GM19467 (cell line): ENCODE measurements at regions not wholly inside any gene's neighbourhood (a gene's known extent, or its start where the extent isn't known, plus 50 kb on each side); places are given as distances from the start of the nearest gene placed in this dataset.
"Not testable (repeated sequence)": the region's sequence is repeated elsewhere in the genome, so short reads cannot be mapped to it uniquely, and the experiment has no call there.

Source experiments
- ATAC-seq: cut with Tn5 transposase; IDR thresholded peaks from one replicate; pipeline ENCODE4 v1.9.1; 2021; ENCODE audit warnings: mild to moderate bottlenecking, moderate library complexity; ENCODE audit not compliant: unreplicated experiment

DNA sequence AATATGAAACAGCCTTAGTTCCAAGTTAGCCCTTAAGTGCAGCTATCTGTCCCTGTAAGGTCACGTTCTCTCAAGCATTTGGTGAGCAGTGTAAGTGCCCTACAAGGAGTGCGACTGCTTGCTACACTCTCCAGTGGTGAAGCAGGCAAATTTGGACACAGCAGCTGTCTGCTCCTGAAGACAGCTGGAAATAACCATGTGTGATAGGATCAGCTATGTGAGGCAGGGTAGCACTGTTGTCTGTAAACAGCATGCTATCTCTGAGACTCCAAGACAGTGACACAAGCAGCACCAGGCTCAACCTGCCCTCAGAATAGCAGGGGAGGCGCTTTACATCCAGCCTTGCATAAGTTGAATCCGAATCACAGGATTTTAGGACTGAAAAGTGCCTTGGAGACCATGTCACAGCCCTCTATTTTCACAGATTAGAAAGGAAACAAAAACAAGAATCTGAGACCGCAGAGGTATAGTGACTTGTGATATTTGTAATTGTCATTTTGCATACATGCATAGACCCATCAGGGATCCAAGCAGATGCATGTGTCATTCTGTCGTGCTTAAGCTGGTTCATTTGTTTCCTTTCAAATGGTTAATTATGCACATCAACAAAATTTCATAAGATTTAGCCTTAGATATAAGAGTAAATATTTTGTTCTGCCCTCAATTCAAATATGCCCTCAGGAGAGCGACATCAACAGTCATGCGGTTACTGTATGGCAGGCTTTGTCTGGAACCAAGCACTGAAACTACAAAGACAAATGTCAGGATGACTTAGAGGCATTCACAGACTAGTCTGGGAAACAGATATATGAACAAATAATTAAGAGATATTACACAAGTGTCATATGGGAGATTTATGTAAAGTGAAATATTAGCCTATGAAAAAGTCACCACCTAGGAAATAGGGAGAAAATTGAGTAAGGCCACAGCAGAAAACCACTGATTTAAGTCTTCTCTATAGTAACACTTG lies 134.9 kb upstream of the NRIP1 start:
- ATAC-seq: no peak

DNA sequence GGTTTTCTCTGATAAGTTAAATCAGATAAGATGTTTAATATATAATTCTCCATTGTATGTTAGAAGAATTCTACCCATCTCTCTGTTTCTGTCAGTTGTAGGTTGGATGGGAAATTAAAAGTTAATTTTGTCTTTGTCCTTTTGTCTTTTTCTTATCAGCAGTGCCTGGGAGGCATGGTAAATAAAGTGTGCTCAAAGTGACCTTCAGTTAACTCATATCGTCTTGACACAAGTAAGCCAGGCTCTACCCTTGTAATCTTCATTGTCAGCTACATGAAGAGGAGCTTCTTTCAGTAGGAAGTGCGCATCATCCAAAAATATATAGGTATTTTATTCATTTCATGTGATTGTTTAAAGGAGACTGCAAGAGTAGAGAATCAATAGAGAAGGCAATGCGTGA lies 138.9 kb upstream of the NRIP1 start:
- ATAC-seq: no peak

DNA sequence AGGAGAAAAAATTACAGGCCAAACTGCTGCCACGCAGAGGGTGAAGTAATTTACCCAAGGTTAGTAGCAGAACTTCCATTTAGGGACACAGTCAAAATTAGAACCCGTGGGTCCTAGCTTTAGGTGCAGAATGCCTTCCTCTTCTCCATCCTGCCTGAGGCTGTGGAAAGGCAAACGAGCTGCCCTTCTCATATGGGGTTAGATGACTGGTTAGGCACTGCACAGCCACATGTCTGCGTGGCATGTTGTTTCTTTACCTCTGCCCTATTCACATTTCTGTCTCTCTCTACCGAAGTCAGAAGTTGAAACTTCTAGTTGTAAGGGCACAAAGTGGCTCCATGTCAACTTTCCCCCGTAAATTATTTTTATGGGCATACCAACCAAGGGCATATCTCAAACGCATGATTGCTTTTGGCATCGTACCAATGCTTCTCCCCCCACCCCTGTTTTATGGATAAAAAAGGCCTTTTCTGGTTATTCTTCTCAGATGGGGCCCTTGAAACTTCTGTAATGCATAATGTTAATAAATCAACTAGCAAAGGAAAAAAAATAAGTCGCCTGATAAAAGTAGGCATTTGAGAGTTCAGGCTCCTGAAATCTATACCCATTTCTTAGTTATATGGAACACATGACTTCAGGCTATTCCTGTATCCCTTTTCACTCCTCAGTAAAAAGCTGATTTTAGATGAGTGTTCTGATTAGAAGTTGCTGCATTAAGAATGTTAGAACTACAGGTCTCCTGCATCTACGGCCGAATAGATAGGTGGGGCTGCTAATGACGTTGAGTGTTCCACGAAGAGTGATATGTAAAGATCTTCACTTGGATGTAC lies 139.6 kb upstream of the NRIP1 start:
- ATAC-seq: no peak

DNA sequence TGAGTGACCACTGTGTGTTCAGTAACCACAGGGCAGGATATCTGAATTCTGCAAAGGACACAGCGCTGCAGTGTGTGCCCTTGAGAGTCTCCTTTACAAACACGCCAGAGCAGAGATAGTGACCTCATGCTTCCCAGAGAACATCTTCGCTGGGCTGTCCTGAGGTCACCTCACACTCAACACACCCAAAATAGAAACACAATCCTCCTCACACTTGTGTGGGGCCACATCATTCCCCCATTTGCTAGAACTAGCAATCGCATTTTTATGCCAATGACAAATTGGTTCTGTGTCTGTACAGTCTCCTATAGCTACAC lies 140.1 kb upstream of the NRIP1 start:
- ATAC-seq: no peak

DNA sequence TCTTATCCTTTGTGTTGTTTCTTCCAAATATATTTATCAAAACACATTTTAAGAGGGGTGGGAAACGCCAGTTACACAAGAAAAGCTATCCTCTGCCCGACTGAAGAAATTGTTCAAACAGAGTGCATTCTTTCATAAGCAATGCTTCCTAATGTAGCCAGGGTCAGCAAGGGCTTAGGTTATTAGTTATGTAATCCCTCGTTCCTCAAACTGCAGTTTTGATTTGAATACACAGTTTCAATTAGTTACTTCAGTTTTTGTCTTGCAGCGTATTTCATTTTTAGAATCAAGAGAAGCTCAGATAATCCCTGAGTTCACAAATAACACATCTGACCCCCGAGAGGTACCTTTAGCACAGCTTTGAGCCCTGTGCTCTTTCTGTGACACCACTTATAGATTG lies 141.7 kb upstream of the NRIP1 start:
- no peak for ATAC-seq

DNA sequence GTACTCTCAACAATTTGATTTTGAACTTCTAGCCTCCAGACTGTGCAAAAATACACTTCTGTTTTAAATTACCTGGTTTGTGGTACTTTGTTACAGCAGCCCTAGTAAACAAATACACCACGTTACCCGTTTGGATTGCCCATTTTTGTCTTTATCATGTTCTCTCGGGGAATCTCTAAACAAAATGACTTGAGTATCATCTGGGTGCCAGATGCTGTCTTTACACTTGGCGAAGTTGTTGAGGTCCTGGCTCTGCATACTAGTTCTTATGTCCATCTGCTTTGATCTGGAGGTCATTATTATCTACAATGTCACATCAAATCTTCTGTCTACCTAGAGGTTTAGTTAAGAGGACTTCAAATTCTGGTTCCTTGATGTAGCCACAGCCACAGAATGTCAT lies 142.4 kb upstream of the NRIP1 start:
- ATAC-seq: no peak

DNA sequence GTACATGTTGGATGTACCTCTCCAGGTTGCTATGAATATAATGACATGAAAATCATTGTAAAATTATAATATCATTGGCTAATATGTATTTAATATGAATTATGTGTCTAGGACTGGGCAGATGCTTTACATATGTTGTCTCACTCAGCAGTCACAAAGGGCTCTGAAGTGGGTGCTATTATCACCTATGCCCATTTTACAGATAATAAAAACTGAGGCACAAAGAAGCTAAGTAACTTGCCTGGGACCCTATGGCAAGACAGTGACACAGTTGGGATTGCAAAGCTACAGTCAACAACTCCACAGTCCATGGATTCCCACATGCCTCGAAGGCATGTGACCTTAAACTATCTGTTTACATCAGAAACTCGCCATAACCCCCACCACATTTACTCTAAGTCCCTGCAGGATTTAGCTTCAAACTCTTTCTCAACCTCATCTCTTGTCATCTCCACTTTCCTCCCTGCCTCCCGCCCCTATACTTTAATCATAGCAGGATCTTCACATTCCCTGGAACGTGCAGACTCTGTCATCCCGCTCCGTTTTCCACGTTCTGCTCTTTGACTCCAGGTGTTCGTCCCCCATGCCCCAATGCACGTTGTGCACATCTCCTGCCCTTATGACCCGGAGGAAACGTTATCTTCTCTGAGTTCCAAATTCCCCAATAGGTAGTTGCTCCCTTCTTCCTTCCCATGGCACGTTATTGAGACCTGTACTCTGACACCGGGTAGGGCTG lies 143.0 kb upstream of the NRIP1 start:
- no peak for ATAC-seq

DNA sequence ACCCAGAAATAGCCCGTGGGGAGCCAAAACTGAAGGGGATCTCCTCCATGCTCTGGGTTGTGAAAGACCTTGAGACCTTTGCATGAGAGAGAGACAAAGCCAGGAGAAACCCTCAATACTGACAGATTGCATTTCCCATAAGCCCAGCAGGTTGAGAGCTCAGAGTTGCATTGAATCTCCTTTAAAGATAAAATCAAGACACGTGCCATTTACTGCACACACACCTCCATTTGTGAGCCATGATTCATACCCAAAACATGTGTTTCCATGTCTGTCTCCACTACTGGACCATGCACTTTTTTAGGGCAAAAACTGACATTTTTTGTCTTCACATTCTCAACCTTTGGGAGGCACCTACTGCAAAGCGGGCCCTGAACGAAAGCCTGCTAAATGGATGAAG lies 144.0 kb upstream of the NRIP1 start:
- no peak for ATAC-seq

DNA sequence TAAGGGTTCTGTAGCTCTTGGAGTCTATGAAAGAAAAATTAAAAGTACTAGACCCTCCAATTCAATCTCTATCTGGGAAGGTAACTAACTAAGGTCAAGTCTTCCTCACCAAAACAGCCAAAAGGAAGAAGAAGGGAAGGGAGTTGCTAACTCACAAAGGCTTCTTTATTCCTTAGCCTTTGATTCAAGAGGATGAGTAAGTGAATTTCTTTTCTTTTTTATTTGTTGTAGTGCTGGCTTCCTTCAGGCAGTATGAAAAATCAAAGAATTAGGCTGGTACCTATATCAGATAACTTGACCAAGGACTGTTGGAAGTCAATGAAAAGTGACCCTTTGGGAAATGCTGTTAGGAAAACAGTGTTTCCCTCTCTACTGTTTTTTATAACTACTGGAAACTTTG lies 144.4 kb upstream of the NRIP1 start:
- no peak for ATAC-seq

DNA sequence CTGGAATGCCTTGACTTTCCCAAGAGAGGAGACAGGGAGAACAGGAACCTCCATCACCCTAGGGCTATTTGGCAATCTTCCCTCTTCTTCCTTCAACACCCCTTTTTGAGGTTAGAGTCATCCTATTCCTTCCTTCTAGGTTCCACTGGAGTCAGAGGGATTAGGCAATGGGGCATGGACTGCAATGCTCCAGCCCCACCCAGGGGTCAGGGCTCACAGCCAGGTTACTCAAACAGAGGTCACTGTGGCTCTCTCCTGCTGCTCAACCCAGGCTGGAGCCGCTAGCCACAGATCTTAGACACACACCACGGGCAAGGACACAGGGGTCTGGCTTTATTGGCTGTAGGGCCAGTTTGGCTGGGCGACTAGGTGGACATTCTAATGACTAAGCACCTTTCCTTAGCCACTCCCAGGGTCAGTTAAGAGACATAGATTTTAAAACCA lies 145.5 kb upstream of the NRIP1 start:
- ATAC-seq: no peak

DNA sequence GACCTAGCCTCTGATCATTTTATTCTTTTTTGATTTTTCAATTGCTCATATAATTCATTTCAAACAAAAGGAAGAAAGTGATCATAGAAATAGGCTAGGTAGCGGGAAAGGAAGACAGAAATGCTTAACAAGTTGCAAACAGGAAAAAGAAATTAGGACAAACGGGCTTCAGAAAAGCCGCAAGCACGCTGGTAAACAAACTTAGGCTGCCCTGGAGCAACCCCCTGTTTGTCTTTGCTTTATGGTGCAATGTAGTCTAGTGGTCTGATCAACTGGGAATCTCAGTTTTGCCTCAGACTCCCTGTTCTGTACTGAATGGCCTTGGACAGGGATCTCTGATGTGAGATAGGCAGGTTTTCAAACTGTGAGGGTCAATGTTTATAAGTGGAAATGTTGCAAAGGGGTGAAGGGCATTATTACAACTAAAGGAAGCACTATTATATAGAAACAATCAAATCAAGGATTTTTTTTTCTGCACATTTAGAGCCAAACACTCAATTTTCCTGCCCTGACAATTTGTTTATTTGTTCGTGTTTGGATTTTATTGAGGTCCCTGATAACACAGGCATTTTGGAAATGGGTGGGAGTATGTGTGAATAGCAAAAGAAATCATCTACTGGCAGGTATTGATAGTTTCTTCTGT lies 146.8 kb upstream of the NRIP1 start:
- no peak for ATAC-seq

DNA sequence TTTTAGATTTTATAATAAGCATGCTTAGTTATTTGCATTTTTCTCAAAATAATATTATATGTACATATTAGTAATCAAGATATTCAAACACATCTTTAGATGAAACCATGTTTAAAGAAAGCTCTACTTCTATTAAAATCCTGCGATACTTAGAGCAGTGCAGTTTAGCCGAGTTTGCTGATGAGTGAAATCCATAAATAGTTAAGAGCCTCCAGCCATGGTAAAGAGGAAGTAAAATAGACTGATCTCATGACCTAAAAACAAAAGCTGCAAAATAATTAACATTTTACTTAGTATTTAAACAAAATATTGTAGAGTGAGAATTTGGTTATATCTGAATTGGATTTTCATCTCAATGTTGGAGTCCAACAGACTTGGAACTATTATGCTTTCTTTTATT lies 147.4 kb upstream of the NRIP1 start:
- no peak for ATAC-seq

DNA sequence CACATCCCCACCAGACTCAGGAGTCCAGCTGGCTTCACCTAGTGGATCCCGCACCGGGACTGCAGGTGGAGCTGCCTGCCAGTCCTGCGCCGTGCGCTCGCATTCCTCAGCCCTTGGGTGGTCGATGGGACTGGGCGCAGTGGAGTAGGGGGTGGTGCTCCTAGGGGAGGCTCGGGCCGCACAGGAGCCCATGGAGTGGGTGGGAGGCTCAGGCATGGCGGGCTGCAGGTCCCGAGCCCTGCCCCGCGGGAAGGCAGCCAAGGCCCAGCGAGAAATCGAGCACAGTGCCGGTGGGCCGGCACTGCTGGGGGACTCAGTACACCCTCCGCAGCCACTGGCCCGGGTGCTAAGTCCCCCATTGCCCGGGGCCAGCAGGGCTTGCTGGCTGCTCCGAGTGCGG lies 153.7 kb upstream of the NRIP1 start:
- not testable (repeated sequence) for ATAC-seq

DNA sequence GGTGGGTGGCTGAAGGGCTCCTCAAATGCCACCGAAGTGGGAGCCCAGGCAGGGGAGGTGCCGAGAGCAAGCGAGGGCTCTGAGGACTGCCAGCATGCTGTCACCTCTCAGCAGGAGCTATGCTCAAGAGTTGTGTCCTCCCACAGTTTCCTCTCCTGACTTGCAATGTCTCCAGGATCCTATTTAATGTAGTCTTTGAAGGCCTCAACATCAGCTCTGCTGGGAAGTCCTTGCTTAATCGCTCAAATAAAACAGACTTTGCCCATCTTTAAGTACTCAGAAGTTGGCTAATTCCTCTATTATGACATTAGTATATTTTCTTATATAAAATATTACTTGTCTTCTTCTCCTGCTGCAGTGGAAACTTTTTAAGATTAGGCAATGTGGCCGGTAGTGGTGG lies 154.2 kb upstream of the NRIP1 start:
- no peak for ATAC-seq

DNA sequence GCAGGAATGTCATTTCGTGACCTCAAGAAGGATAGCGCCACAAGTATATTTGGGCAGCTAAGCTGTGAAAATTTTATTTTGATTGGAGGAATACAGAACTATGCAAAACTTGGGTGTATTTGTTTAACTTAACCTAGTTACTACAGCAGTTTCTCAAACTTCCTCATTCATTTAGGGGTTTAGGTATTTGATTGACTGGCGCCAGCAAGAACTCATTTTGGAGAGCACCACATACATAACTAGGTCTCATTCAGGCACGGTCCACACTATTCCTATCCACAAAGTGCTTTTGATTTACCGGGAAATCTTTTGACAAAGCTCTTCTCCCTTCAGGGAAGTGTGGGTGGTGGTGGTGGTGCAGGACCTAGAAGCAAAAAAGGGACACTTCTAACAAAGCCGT lies 155.1 kb upstream of the NRIP1 start:
- no peak for ATAC-seq

DNA sequence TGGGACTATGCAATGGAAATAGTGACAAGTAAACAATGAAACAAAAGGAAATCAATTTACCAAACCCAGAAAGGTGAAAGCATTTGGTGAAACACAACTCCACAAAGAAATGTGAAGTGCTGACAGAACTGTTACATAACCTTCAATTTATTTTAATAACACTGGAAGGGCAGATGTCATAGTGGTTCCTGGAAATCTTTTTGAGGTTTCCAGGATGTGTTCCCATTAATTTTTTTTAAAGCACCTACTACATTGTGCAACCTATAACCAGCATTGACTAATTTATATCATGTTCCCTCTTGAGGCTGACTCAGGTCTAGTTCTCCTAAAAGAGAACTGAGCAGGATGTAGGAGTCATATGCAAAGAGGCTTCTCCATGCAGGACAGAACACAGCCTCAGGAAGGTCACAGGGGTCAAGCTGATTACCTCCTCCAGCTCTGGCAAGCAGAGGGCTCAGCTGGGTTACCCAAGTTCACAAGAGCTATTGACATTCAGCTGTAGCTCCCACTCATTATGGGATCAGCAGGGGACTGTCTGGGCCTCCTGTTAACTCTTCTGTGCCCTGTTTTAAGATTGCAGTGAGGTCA lies 157.1 kb upstream of the NRIP1 start:
- no peak for ATAC-seq

DNA sequence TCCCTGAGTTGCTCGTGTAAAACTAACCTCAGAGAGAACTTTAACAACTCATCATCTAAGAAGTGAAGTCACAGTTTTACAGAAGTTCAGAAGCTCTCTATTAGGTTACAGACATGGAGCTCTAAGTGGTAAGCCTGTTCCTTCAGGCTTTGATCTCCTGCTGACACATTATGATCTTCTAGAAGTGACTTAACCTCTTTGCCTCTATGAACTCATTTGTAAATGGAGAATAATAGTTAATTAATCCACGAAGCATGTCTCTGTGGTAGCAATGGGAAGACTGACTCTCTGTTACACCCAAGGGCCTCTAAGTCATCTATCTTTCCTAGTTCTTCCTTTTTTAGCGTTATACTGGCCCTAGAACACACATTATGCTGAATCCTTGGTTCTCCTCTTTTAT lies 157.9 kb upstream of the NRIP1 start:
- ATAC-seq: no peak

DNA sequence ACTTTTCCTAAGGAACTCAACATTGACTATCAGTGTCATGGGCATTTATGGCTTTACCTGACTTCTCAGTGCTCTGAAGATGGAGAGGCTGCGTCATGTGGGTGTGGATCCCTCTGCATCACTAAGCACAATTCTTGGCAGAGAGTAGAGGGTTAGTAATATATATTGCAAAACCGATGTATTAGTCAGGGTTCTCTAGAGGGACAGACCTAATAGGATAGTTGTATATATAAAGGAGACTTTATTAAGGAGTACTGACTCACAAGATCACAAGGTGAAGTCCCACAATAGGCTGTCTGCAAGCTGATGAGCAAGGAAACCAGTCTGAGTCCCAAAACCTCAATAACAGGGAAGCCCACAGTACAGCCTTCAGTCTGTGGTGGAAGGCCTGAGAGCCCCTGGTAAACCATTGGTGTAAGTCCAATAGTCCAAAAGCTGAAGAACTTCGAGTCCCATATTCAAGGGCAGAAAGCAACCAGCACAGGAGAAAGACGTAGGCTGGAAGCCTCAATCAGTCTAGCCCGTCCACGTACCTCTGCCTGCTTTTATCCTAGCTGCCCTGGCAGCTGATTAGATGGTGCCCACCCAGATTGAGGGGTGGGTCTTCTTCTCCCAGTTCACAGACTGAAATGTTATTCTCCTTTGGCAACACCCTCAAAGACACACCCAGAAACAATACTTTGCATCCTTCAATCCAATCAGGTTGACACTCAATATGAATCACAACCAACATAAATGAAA lies 159.7 kb upstream of the NRIP1 start:
- ATAC-seq: no peak

DNA sequence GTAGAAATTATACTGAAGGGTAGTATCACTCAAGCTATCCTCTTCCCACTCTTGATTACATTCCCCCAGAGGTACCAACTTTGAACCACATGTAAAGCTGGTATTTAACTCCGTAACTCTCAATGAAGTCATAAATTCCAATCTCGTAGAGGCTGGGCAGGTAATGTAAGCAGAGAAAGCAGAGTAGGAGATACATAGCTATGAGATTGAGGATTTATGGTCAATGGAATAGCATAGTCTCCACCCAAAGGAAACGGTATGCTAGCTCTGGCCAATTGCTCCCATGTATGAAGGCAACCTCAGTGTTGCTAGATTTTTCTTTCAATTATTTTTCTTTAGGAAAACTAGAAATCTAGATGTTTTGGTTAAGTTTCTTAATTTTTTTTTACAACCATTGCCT lies 163.1 kb upstream of the NRIP1 start:
- ATAC-seq: no peak

DNA sequence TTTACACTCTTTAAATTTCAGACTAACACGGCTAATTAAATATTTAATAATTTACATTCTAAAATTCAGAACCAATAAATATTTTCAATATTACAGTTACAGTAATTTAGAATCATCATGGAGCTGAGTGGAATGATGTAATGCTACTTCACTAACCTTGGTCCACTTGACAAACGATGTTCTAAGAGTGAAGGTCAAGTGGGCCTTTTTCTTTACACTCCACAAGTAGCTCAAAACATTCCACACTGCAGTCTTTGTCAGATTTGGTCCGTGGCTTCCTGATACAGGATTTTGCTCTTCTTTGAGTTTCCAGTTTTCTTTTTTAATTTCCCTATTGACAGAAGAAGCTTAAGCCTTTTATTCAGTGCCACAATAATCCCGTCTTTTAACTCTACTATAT lies 164.6 kb upstream of the NRIP1 start:
- no peak for ATAC-seq
